Thoracic aorta (tissue), 2 donors: ENCODE measurements at regions not wholly inside any gene's neighbourhood (a gene's known extent, or its start where the extent isn't known, plus 50 kb on each side); places are given as distances from the start of the nearest gene placed in this dataset.
A peak's percentile ranks its signal among the peaks of the same experiment; 100 is the strongest.

Experiments used
- ATAC-seq: fragments of 150-250 bp; one replicate; pipeline ENCODE4 v1.8.0; 2017; ENCODE audit warnings: low read depth; ENCODE audit not compliant: insufficient number of reproducible peaks, low FRiP score
- DNase-seq: peaks from one replicate; pipeline ENCODE4 v3.0.0-alpha.2; 2020; ENCODE audit warnings: low spot score
- H3K27ac ChIP-seq, 2 donors: fragments of 200-600 bp; sonication (generic); 1 replicate in 1 of 2; 2 replicates in 1 of 2; pipeline ENCODE4 v1.5.1; 2016; ENCODE audit warnings: mild to moderate bottlenecking in 2 of 2, moderate library complexity in 2 of 2
- H3K27me3 ChIP-seq: fragments of 200-600 bp; sonication (generic); replicated peaks from 2 replicates; pipeline ENCODE4 v1.6.0; 2016; ENCODE audit warnings: mild to moderate bottlenecking; ENCODE audit not compliant: insufficient read depth
- H3K36me3 ChIP-seq: fragments of 200-600 bp; sonication (generic); one replicate; pipeline ENCODE4 v1.5.1; 2016
- H3K4me1 ChIP-seq, 2 donors: fragments of 200-600 bp; sonication (generic); 1 replicate in 1 of 2; 2 replicates in 1 of 2; pipeline versions ENCODE4 v1.5.1 to v1.6.0; 2016; ENCODE audit warnings: low read depth in 2 of 2, mild to moderate bottlenecking in 1 of 2; ENCODE audit not compliant: control insufficient read depth in 1 of 2
- H3K4me3 ChIP-seq: fragments of 200-600 bp; sonication (generic); 2 replicates; pipeline ENCODE4 v1.5.1; 2016; ENCODE audit warnings: mild to moderate bottlenecking
- H3K9me3 ChIP-seq: fragments of 200-600 bp; sonication (generic); 2 replicates; pipeline ENCODE4 v1.5.1; 2016
- CTCF ChIP-seq: fragments of 200-600 bp; sonication (generic); IDR thresholded peaks from one replicate; pipeline ENCODE4 v1.5.1; 2019; ENCODE audit warnings: antibody characterized with exemption

GRCh38 chr20:10875653-10876052 is 201.9 kb upstream of the JAG1 start:
- Histone ChIP-seq H3K27ac (no peak overlapping the region), H3K36me3 (no peaks in the 10 kb centered on the region), H3K9me3 (no peaks in the 10 kb centered on the region), H3K4me3 (no peak overlapping the region), H3K27me3 (no peaks in the 10 kb centered on the region), H3K4me1 (peaks cover 3 to 17% of the 10 kb centered on the region in 2 donors)
- no peak for TF ChIP-seq CTCF
- no peak for ATAC-seq
- DNase-seq, result no peak

GRCh38 chr20:10876558-10876957 is 202.8 kb upstream of the JAG1 start:
- no peak for DNase-seq
- ATAC-seq, result peak; percentile 54
- H3K4me3 ChIP-seq, result no peak overlapping the region
- no peaks in the 10 kb centered on the region for H3K36me3 ChIP-seq
- peaks cover 3 to 17% of the 10 kb centered on the region in 2 donors for H3K4me1 ChIP-seq
- peak overlapping the region in 1 of 2 donors; percentile 7 for H3K27ac ChIP-seq
- H3K9me3 ChIP-seq, result no peaks in the 10 kb centered on the region
- no peak for TF ChIP-seq CTCF
- no peaks in the 10 kb centered on the region for H3K27me3 ChIP-seq

- ATAC-seq, result no peak
- Histone ChIP-seq H3K27me3 (no peaks in the 10 kb centered on the region), H3K9me3 (no peaks in the 10 kb centered on the region), H3K36me3 (no peaks in the 10 kb centered on the region), H3K4me3 (no peak overlapping the region), H3K27ac (no peak overlapping the region), H3K4me1 (peaks cover 3 to 17% of the 10 kb centered on the region in 2 donors)
- TF ChIP-seq CTCF, result no peak
- DNase-seq, result no peak
These were observed 203.5 kb upstream of the JAG1 start for GRCh38 chr20:10877342-10877741.

GRCh38 chr20:10883166-10883565 is 209.4 kb upstream of the JAG1 start:
- TF ChIP-seq CTCF, result no peak
- no peak for DNase-seq

GRCh38 chr20:10893321-10893720 is 219.5 kb upstream of the JAG1 start:
- DNase-seq (no peak), ATAC-seq (no peak)
- Histone ChIP-seq H3K4me1 (no peaks in the 10 kb centered on the region), H3K36me3 (no peaks in the 10 kb centered on the region), H3K27me3 (no peaks in the 10 kb centered on the region), H3K27ac (no peak overlapping the region), H3K4me3 (no peak overlapping the region), H3K9me3 (no peaks in the 10 kb centered on the region)
- no peak for TF ChIP-seq CTCF

More at GRCh38 chr20:10883166-10883565, 209.4 kb upstream of the JAG1 start:
- no peak overlapping the region for H3K27ac ChIP-seq
- H3K27me3 ChIP-seq, result no peaks in the 10 kb centered on the region
- no peaks in the 10 kb centered on the region for H3K9me3 ChIP-seq
- ATAC-seq, result no peak
- H3K4me1 ChIP-seq, result no peaks in the 10 kb centered on the region
- H3K36me3 ChIP-seq, result no peaks in the 10 kb centered on the region
- H3K4me3 ChIP-seq, result no peak overlapping the region
